ENCODE measurements at regions not wholly inside any gene's neighbourhood (a gene's known extent, or its start where the extent isn't known, plus 50 kb on each side); places are given as distances from the start of the nearest gene placed in this dataset.

DNA sequence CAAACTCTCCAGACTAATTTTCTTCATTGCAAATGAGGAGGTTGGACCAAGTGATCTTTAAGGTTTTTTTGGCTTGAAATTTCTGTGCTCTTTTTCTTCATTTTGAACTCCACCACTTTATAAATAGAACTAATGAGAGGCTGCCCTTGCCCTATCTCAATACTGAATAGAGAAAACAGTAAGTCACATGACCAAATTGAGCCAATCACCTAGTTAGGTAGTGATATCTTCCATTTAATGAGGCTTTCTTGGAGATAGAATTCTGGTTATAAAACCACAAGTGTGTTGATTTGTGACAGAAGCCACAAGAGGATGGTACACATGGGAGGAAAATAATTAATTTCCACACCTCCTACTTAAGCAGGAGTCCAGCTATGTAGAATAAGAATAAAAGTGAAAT, 263.4 kb upstream of the SNX7 start:
- peaks cover 0 to 4% of the 10 kb centered on the region in 2 donors for H3K4me1 ChIP-seq (replicated peaks in 1 of 2)
- H3K27ac ChIP-seq = no peak overlapping the region
- no peaks in the 10 kb centered on the region for H3K9me3 ChIP-seq (replicated peaks in 1 of 3)
- H3K4me3 ChIP-seq = no peak overlapping the region
- intact Hi-C loops (cut with DNase I) = no loop called here
- H3K36me3 ChIP-seq (replicated peaks in 1 of 2) = no peaks in the 10 kb centered on the region
- H3K27me3 ChIP-seq = no peaks in the 10 kb centered on the region
- TF ChIP-seq, protein P1, sequence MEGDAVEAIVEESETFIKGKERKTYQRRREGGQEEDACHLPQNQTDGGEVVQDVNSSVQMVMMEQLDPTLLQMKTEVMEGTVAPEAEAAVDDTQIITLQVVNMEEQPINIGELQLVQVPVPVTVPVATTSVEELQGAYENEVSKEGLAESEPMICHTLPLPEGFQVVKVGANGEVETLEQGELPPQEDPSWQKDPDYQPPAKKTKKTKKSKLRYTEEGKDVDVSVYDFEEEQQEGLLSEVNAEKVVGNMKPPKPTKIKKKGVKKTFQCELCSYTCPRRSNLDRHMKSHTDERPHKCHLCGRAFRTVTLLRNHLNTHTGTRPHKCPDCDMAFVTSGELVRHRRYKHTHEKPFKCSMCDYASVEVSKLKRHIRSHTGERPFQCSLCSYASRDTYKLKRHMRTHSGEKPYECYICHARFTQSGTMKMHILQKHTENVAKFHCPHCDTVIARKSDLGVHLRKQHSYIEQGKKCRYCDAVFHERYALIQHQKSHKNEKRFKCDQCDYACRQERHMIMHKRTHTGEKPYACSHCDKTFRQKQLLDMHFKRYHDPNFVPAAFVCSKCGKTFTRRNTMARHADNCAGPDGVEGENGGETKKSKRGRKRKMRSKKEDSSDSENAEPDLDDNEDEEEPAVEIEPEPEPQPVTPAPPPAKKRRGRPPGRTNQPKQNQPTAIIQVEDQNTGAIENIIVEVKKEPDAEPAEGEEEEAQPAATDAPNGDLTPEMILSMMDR (IDR thresholded peaks at IDR 0.05) = no peak
- no peak for TF ChIP-seq POLR2A (IDR thresholded peaks at IDR 0.05)
- no peak for DNase-seq

DNA sequence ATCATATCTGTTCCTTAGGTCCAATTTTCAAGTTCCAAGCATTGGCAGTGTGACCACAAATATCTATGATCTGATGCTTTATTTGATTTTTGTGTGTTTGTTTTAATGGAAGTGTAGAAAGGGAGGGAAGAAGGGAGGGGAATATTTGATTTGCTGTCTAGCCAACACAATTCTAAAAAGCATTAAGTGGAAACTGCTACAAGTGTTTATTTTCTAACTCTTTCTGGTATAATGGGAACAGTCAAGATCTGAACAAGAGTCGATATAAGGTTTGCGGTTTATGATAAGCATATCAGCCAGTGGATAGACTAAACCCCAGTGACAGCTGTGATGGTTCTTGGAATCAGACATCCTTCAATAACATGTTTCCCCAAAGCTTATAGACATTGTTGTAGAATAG, 267.8 kb upstream of the SNX7 start:
- Histone ChIP-seq H3K36me3 (replicated peaks in 1 of 2) (no peaks in the 10 kb centered on the region), H3K4me1 (replicated peaks in 1 of 2) (peaks cover 0 to under 1% of the 10 kb centered on the region in 2 donors), H3K27ac (no peak overlapping the region), H3K9me3 (replicated peaks in 1 of 3) (no peaks in the 10 kb centered on the region), H3K27me3 (no peaks in the 10 kb centered on the region), H3K4me3 (no peak overlapping the region)
- WGBS, 4 donors = 51 to 94% (median 83%) methylated on average over 2 of the region's 2 CpGs
- TF ChIP-seq POLR2A (IDR thresholded peaks at IDR 0.05) = no peak
- no peak for DNase-seq
- intact Hi-C loops (cut with DNase I) = no loop called here

DNA sequence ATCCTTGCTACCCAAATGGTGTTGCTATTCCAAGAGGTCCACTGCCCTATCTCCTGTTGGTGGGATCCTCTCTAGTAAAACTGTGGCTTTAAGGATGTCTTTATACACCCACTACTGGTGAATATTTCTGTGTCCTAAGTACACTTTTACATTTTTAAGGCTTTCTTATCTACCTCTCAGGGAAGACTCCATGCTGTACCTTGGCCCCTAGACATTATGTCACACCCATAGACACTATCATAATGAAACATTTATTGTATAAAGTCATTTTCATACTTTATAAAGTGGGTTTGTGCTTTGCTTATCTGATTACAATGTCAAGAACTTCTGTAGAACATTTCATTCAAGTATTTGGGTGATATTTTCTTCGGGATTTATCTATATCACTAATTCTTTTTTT, 270.3 kb upstream of the SNX7 start:
- DNase-seq = no peak
- no peak overlapping the region for H3K27ac ChIP-seq
- no peak overlapping the region for H3K4me3 ChIP-seq
- no peaks in the 10 kb centered on the region for H3K4me1 ChIP-seq (replicated peaks in 1 of 2)
- H3K36me3 ChIP-seq (replicated peaks in 1 of 2) = no peaks in the 10 kb centered on the region
- WGBS, 4 donors = 67 to 94% (median 80%) methylated on average over 1 of the region's 1 CpG
- TF ChIP-seq POLR2A (IDR thresholded peaks at IDR 0.05) = no peak
- TF ChIP-seq, protein P1 (IDR thresholded peaks at IDR 0.05) = no peak
- no peaks in the 10 kb centered on the region for H3K27me3 ChIP-seq
- no peaks in the 10 kb centered on the region for H3K9me3 ChIP-seq (replicated peaks in 1 of 3)
- intact Hi-C loops (cut with DNase I) = no loop called here

DNA sequence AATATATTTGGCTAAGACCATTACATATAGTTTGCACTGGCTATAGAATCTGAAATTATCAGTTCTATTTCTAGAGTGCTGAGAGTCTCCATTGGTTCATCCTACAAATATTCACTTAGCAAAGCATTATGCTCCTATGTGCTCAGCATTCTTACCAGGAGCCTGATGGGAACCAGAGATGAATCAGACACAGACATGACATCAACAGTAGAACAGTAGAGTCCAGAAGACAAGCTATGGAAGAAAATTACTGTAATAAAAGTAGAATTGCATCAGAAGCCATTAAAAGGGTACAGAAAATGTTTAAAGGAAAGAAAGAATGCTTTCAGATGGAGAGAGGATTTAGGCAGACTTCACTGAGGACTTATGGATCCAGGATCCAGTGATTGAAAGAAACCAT, 271.7 kb upstream of the SNX7 start:
- Histone ChIP-seq H3K27me3 (no peaks in the 10 kb centered on the region), H3K36me3 (replicated peaks in 1 of 2) (no peaks in the 10 kb centered on the region), H3K4me3 (no peak overlapping the region), H3K9me3 (replicated peaks in 1 of 3) (no peaks in the 10 kb centered on the region), H3K4me1 (replicated peaks in 1 of 2) (no peaks in the 10 kb centered on the region), H3K27ac (no peak overlapping the region)
- intact Hi-C loops (cut with DNase I) = no loop called here
- DNase-seq = no peak
- TF ChIP-seq POLR2A (IDR thresholded peaks at IDR 0.05) = no peak
- TF ChIP-seq, protein P1 (IDR thresholded peaks at IDR 0.05) = no peak

DNA sequence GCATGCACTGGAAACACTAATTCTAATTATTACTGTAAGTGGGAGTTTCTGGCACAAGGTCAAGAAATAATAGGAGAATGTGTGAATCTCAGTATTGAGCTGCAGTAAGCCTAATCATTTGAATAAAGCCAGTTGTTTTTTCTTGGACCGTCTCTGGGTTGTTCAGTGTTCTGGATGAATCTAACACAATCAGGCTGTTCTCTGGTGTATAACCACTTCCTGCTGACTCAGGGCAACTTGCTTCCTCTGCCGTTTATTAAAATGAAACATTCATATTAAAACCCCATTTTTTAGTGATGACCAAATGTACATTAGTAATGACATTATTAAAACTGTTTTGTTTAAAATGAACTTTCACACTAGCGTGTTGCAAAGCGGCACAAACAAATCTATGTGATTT, 273.1 kb upstream of the SNX7 start:
- peak overlapping the region in 1 of 5 donors; percentile 27 for H3K27ac ChIP-seq
- TF ChIP-seq POLR2A (IDR thresholded peaks at IDR 0.05) = no peak
- TF ChIP-seq, protein P1 (IDR thresholded peaks at IDR 0.05) = no peak
- no peaks in the 10 kb centered on the region for H3K27me3 ChIP-seq
- WGBS, 4 donors = 37 to 43% (median 39%) methylated on average over 4 of the region's 4 CpGs
- intact Hi-C loops (cut with DNase I) = no loop called here
- H3K9me3 ChIP-seq (replicated peaks in 1 of 3) = no peaks in the 10 kb centered on the region
- H3K36me3 ChIP-seq (replicated peaks in 1 of 2) = no peaks in the 10 kb centered on the region
- no peak overlapping the region for H3K4me3 ChIP-seq
- DNase-seq = peak in 4 of 7 donors; percentile 10 to 19 (median 12)
- no peaks in the 10 kb centered on the region for H3K4me1 ChIP-seq (replicated peaks in 1 of 2)

Measured in adrenal gland (tissue), 9 donors.